SJCRH30 (cell line): ENCODE measurements at regions not wholly inside any gene's neighbourhood (a gene's known extent, or its start where the extent isn't known, plus 50 kb on each side); places are given as distances from the start of the nearest gene placed in this dataset.

Source experiments
- DNase-seq, 2 experiments: peaks; one replicate each; pipeline ENCODE4 v3.0.0-alpha.2; 2015 to 2020
- H3K27ac ChIP-seq: fragments of 250-450 bp; sonication (Bioruptor Pico); 2 replicates; pipeline ENCODE4 v1.5.1; 2020; ENCODE audit warnings: mild to moderate bottlenecking, moderate library complexity
- H3K27me3 ChIP-seq: fragments of 250-450 bp; sonication (Bioruptor Pico); 2 replicates; pipeline ENCODE4 v1.5.1; 2020; ENCODE audit warnings: mild to moderate bottlenecking, moderate library complexity
- H3K36me3 ChIP-seq: fragments of 250-450 bp; sonication (Bioruptor Pico); 2 replicates; pipeline ENCODE4 v1.5.1; 2020; ENCODE audit warnings: mild to moderate bottlenecking, moderate library complexity
- H3K4me1 ChIP-seq: fragments of 250-450 bp; sonication (Bioruptor Pico); 2 replicates; pipeline ENCODE4 v1.5.1; 2020; ENCODE audit warnings: mild to moderate bottlenecking, moderate library complexity
- H3K4me3 ChIP-seq: fragments of 250-450 bp; sonication (Bioruptor Pico); 2 replicates; pipeline ENCODE4 v1.5.1; 2020; ENCODE audit warnings: mild to moderate bottlenecking, moderate library complexity
- H3K9me3 ChIP-seq: fragments of 250-450 bp; sonication (Bioruptor Pico); replicated peaks from 2 replicates; pipeline ENCODE4 v1.5.1; 2020; ENCODE audit warnings: mild to moderate bottlenecking, moderate library complexity

GRCh38 chr13:30850867-30851211 lies 55.2 kb upstream of the MEDAG start:
- Histone ChIP-seq H3K4me3 (no peak overlapping the region), H3K27ac (no peak overlapping the region), H3K27me3 (no peaks in the 10 kb centered on the region), H3K9me3 (no peaks in the 10 kb centered on the region), H3K4me1 (peaks cover 29% of the 10 kb centered on the region), H3K36me3 (no peaks in the 10 kb centered on the region)
- DNase-seq: no peak

- H3K27ac ChIP-seq: no peak overlapping the region
- H3K4me1 ChIP-seq: peaks cover 37% of the 10 kb centered on the region
- no peaks in the 10 kb centered on the region for H3K36me3 ChIP-seq
- no peak for DNase-seq
- H3K9me3 ChIP-seq: no peaks in the 10 kb centered on the region
- no peak overlapping the region for H3K4me3 ChIP-seq
- no peaks in the 10 kb centered on the region for H3K27me3 ChIP-seq
Observed at GRCh38 chr13:30851697-30852096, 54.4 kb upstream of the MEDAG start.

GRCh38 chr13:30855569-30855968 lies 50.5 kb upstream of the MEDAG start:
- Histone ChIP-seq H3K4me3 (no peak overlapping the region), H3K27me3 (no peaks in the 10 kb centered on the region), H3K36me3 (no peaks in the 10 kb centered on the region), H3K4me1 (peaks cover 33% of the 10 kb centered on the region), H3K9me3 (no peaks in the 10 kb centered on the region), H3K27ac (no peak overlapping the region)
- DNase-seq: no peak

- no peak overlapping the region for H3K27ac ChIP-seq
- peaks cover 33% of the 10 kb centered on the region for H3K4me1 ChIP-seq
- DNase-seq: peak in 1 of 2 experiments; percentile 60
- H3K9me3 ChIP-seq: no peaks in the 10 kb centered on the region
- H3K36me3 ChIP-seq: no peaks in the 10 kb centered on the region
- H3K27me3 ChIP-seq: no peaks in the 10 kb centered on the region
- no peak overlapping the region for H3K4me3 ChIP-seq
Observed at GRCh38 chr13:30856005-30856790, 49.9 kb upstream of the MEDAG start.
